Esophagus muscularis mucosa (tissue), 4 donors: ENCODE measurements at regions not wholly inside any gene's neighbourhood (a gene's known extent, or its start where the extent isn't known, plus 50 kb on each side); places are given as distances from the start of the nearest gene placed in this dataset.

Source experiments
- DNase-seq: peaks from one replicate; pipeline ENCODE4 v3.0.0-alpha.2; 2017; ENCODE audit errors: extremely low spot score
- H3K27ac ChIP-seq, 4 donors: fragments of 200-600 bp; sonication (generic); replicated peaks in 1 of 4; 1 replicate in 3 of 4; 2 replicates in 1 of 4; pipeline ENCODE4 v1.5.1; 2016 to 2019; ENCODE audit warnings: mild to moderate bottlenecking in 1 of 4
- H3K27me3 ChIP-seq, 4 donors: fragments of 200-600 bp; sonication (generic); one replicate each; pipeline versions ENCODE4 v1.5.1 to v1.6.0; 2016 to 2019
- H3K36me3 ChIP-seq, 4 donors: fragments of 200-600 bp; sonication (generic); one replicate each; pipeline ENCODE4 v1.5.1; 2016 to 2019
- H3K4me1 ChIP-seq, 4 donors: fragments of 200-600 bp; sonication (generic); one replicate each; pipeline ENCODE4 v1.5.1; 2016 to 2019
- H3K4me3 ChIP-seq, 4 donors: fragments of 200-600 bp; sonication (generic); 1 replicate in 2 of 4; 2 replicates in 2 of 4; pipeline ENCODE4 v1.5.1; 2016 to 2019; ENCODE audit warnings: mild to moderate bottlenecking in 4 of 4, moderate library complexity in 1 of 4
- H3K9me3 ChIP-seq, 4 donors: fragments of 200-600 bp; sonication (generic); 1 replicate in 3 of 4; 2 replicates in 1 of 4; pipeline ENCODE4 v1.5.1; 2016 to 2019
- CTCF ChIP-seq, 3 experiments: fragments of 200-600 bp in 2 of 3; fragments of 450-650 bp in 1 of 3; sonication (generic) in 2 of 3; IDR thresholded peaks; one replicate each; pipeline ENCODE4 v1.5.1; 2017 to 2019; ENCODE audit warnings: antibody characterized with exemption in 3 of 3, mild to moderate bottlenecking in 2 of 3, moderate library complexity in 1 of 3
- EP300 ChIP-seq: sonication (generic); formaldehyde crosslinking; IDR thresholded peaks from one replicate; pipeline ENCODE4 v1.6.1; 2017; ENCODE audit warnings: antibody characterized with exemption
- POLR2A ChIP-seq: fragments of 450-650 bp; IDR thresholded peaks from one replicate; pipeline ENCODE4 v1.6.1; 2017; ENCODE audit warnings: antibody characterized with exemption, moderate library complexity, mild to moderate bottlenecking, low read depth
- POLR2AphosphoS5 ChIP-seq, 2 donors: sonication (generic); formaldehyde crosslinking; IDR thresholded peaks; one replicate each; pipeline ENCODE4 v1.6.1; 2017; ENCODE audit warnings: antibody characterized with exemption in 2 of 2
- WGBS: methylation state at CpG from one replicate; pipeline ENCODE4 v1.1.5; 2018; 5-methylcytosine and 5-hydroxymethylcytosine counted together
- intact Hi-C: fragments of 100-400 bp; cut with DNase I; formaldehyde crosslinking; loops from one replicate; pipeline ENCODE4 v1.15.1; 2023

- H3K9me3 ChIP-seq = peaks cover 0 to 6% (median 0%) of the 10 kb centered on the region in 4 donors
- no peaks in the 10 kb centered on the region for H3K4me1 ChIP-seq
- DNase-seq = no peak
- peaks cover 0 to 14% (median 0%) of the 10 kb centered on the region in 4 donors for H3K27me3 ChIP-seq
- H3K4me3 ChIP-seq = no peak overlapping the region
- H3K27ac ChIP-seq = no peak overlapping the region
- no peak for TF ChIP-seq POLR2A
- no peak for TF ChIP-seq POLR2AphosphoS5 (IDR thresholded peaks at IDR 0.05)
- no peak for TF ChIP-seq CTCF (IDR thresholded peaks at IDR 0.05)
- TF ChIP-seq EP300 = no peak
- WGBS = 85% methylated on average over 7 of the region's 8 CpGs
- intact Hi-C loops = no loop called here
- no peaks in the 10 kb centered on the region for H3K36me3 ChIP-seq
Measured at GRCh38 chr10:117710181-117710798, 167.7 kb downstream of the EMX2 start.

- intact Hi-C loops = no loop called here
- H3K4me1 ChIP-seq = no peaks in the 10 kb centered on the region
- DNase-seq = no peak
- WGBS = 89% methylated on average over 1 of the region's 1 CpG
- H3K27me3 ChIP-seq = peaks cover 0 to 25% (median 0%) of the 10 kb centered on the region in 4 donors
- peaks cover 0 to 6% (median 5%) of the 10 kb centered on the region in 4 donors for H3K9me3 ChIP-seq
- H3K36me3 ChIP-seq = no peaks in the 10 kb centered on the region
- TF ChIP-seq POLR2A = no peak
- no peak overlapping the region for H3K4me3 ChIP-seq
- no peak overlapping the region for H3K27ac ChIP-seq
Measured at GRCh38 chr10:117716889-117717288, 174.3 kb downstream of the EMX2 start.

GRCh38 chr10:117718986-117719920, 176.7 kb downstream of the EMX2 start:
- Histone ChIP-seq H3K27me3 (peaks cover 0 to 39% (median 0%) of the 10 kb centered on the region in 4 donors), H3K9me3 (peaks cover 0 to 8% (median 5%) of the 10 kb centered on the region in 4 donors), H3K36me3 (no peaks in the 10 kb centered on the region), H3K4me1 (no peaks in the 10 kb centered on the region), H3K4me3 (no peak overlapping the region), H3K27ac (no peak overlapping the region)
- no peak for TF ChIP-seq EP300
- no peak for TF ChIP-seq CTCF (IDR thresholded peaks at IDR 0.05)
- TF ChIP-seq POLR2A = no peak
- TF ChIP-seq POLR2AphosphoS5 (IDR thresholded peaks at IDR 0.05) = no peak
- no peak for DNase-seq
- intact Hi-C loops = no loop called here
- 64% methylated on average over 9 of the region's 9 CpGs for WGBS

GRCh38 chr10:117720931-117721835, 178.6 kb downstream of the EMX2 start:
- no peaks in the 10 kb centered on the region for H3K36me3 ChIP-seq
- no peak for TF ChIP-seq CTCF (IDR thresholded peaks at IDR 0.05)
- TF ChIP-seq POLR2AphosphoS5 (IDR thresholded peaks at IDR 0.05) = no peak
- no peak for TF ChIP-seq EP300
- no peak overlapping the region for H3K27ac ChIP-seq
- H3K4me3 ChIP-seq = no peak overlapping the region
- DNase-seq = no peak
- H3K27me3 ChIP-seq = peaks cover 0 to 42% (median 0%) of the 10 kb centered on the region in 4 donors
- intact Hi-C loops = no loop called here
- peaks cover 0 to 8% (median 2%) of the 10 kb centered on the region in 4 donors for H3K9me3 ChIP-seq
- WGBS = 47% methylated on average over 21 of the region's 21 CpGs
- no peaks in the 10 kb centered on the region for H3K4me1 ChIP-seq
